ENCODE measurements at regions not wholly inside any gene's neighbourhood (a gene's known extent, or its start where the extent isn't known, plus 50 kb on each side); places are given as distances from the start of the nearest gene placed in this dataset.

- TF ChIP-seq CTCF (tag by site-specific recombination; IDR thresholded peaks at IDR 0.05) = no peak
- no peak for TF ChIP-seq ZNF404 (tag by site-specific recombination; IDR thresholded peaks at IDR 0.05)
- no peak for TF ChIP-seq ZNF501 (tag by site-specific recombination; IDR thresholded peaks at IDR 0.05)
Observed at GRCh38 chr13:69280399-69280798, 827.2 kb upstream of the ATXN8OS start (continued).

GRCh38 chr13:69279213-69279612 lies 828.4 kb upstream of the ATXN8OS start:
- no peaks in the 10 kb centered on the region for H3K36me3 ChIP-seq (ENCODE audit: control insufficient read depth in 2 of 2, insufficient read depth in 1 of 2, low read length in 2 of 2)
- H3K9me3 ChIP-seq (ENCODE audit: control insufficient read depth, insufficient read depth, low read depth, low read length) = no peaks in the 10 kb centered on the region
- no peaks in the 10 kb centered on the region for H3K4me1 ChIP-seq (ENCODE audit: control insufficient read depth, insufficient read depth, low read length)
- CTCF ChIA-PET = no interaction called here
- no peak overlapping the region for H3K4me3 ChIP-seq (ENCODE audit: low read depth, low read length)
- H3K27ac ChIP-seq (ENCODE audit: extremely low read depth, low read depth, low read length) = no peak overlapping the region
- TF ChIP-seq ZNF510 (tag by site-specific recombination; IDR thresholded peaks at IDR 0.05; ENCODE audit: insufficient replicate concordance) (no peak), ZNF558 (tag by site-specific recombination; IDR thresholded peaks at IDR 0.05) (no peak), ZFP69B (tag by site-specific recombination; IDR thresholded peaks at IDR 0.05) (no peak), ZNF621 (tag by site-specific recombination; IDR thresholded peaks at IDR 0.05) (no peak), HOXA7 (CRISPR knock-in tag; IDR thresholded peaks at IDR 0.05; ENCODE audit: borderline replicate concordance) (no peak), ELK4 (IDR thresholded peaks at IDR 0.05; ENCODE audit: borderline replicate concordance, low read depth, low read length) (no peak), ZNF544 (tag by site-specific recombination; IDR thresholded peaks at IDR 0.05) (no peak), ZBTB44 (tag by site-specific recombination; IDR thresholded peaks at IDR 0.05) (no peak)
- POLR2A ChIA-PET = no interaction called here

- no peaks in the 10 kb centered on the region for H3K9me3 ChIP-seq (ENCODE audit: control insufficient read depth, insufficient read depth, low read depth, low read length)
- CTCF ChIA-PET = no interaction called here
- POLR2A ChIA-PET = no interaction called here
- H3K4me1 ChIP-seq (ENCODE audit: control insufficient read depth, insufficient read depth, low read length) = no peaks in the 10 kb centered on the region
- no peak overlapping the region for H3K27ac ChIP-seq (ENCODE audit: extremely low read depth, low read depth, low read length)
- H3K36me3 ChIP-seq (ENCODE audit: control insufficient read depth in 2 of 2, insufficient read depth in 1 of 2, low read length in 2 of 2) = no peaks in the 10 kb centered on the region
- H3K4me3 ChIP-seq (ENCODE audit: low read depth, low read length) = no peak overlapping the region
- TF ChIP-seq WT1 (tag by site-specific recombination; IDR thresholded peaks at IDR 0.05) = no peak
- no peak for TF ChIP-seq ZNF791 (tag by site-specific recombination; IDR thresholded peaks at IDR 0.05)
- no peak for TF ChIP-seq ZNF777 (tag by site-specific recombination; IDR thresholded peaks at IDR 0.05; ENCODE audit: borderline replicate concordance)
- TF ChIP-seq AEBP2 (tag by site-specific recombination; IDR thresholded peaks at IDR 0.05; ENCODE audit: borderline replicate concordance) = no peak
- no peak for TF ChIP-seq ZNF138 (tag by site-specific recombination; IDR thresholded peaks at IDR 0.05; ENCODE audit: borderline replicate concordance)
- TF ChIP-seq ZBTB7A (tag by site-specific recombination; IDR thresholded peaks at IDR 0.05; ENCODE audit: low read depth) = no peak
- no peak for TF ChIP-seq ZNF521 (tag by site-specific recombination; IDR thresholded peaks at IDR 0.05)
- TF ChIP-seq ZNF280D (tag by site-specific recombination; IDR thresholded peaks at IDR 0.05) = no peak
- TF ChIP-seq ZNF626 (tag by site-specific recombination; IDR thresholded peaks at IDR 0.05) = no peak
- no peak for TF ChIP-seq ZBTB11 (tag by site-specific recombination; conservative IDR thresholded peaks at IDR 0.05; ENCODE audit: low read depth)
- TF ChIP-seq KLF1 (tag by site-specific recombination; IDR thresholded peaks at IDR 0.05) = no peak
Observed at GRCh38 chr13:69274231-69274630, 833.4 kb upstream of the ATXN8OS start.
